ENCODE measurements at regions not wholly inside any gene's neighbourhood (a gene's known extent, or its start where the extent isn't known, plus 50 kb on each side); places are given as distances from the start of the nearest gene placed in this dataset.

DNA sequence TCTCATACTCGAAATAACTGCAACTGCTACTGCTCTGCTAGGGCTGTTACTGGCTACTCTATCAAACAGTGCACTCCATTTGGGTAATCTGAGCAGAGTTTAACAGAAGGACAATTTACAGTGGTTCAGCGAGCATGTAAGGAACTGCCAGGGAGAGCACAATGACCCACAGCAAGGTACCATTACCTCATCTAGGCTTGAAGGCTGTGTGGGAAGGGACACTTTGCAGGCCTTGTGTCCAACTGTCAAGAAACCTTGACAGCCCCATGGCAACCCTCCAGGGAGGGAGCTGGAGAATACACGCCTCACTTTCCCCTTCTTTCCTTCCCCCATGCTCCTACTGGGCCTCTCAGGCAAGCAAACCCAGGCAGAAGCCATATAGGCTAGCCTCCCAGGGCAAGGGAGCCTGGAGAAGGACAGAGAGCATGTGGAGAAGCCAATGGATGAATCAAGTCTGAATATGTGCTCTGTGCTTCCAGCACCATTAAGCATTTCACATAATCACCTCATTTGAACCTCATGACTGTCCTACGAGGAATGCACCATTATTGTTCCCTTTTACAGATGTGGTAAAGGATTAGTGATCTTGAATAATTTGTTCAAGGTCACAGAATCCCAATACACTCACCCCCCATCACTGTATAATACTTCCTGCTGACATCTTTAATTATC lies 49.9 kb upstream of the JAK2 start:
- H3K27me3 Mint-ChIP-seq (ENCODE audit: low read depth) = no peaks in the 10 kb centered on the region
- H3K27ac Mint-ChIP-seq = no peak overlapping the region
- no peak for TF ChIP-seq CTCF (IDR thresholded peaks at IDR 0.05; ENCODE audit: unreplicated experiment in 3 of 3)
- no peaks in the 10 kb centered on the region for H3K9me3 Mint-ChIP-seq
- no peak overlapping the region for H3K4me3 Mint-ChIP-seq
- no peaks in the 10 kb centered on the region for H3K36me3 Mint-ChIP-seq (ENCODE audit: low read depth)
- H3K4me1 Mint-ChIP-seq = peaks cover 5% of the 10 kb centered on the region

Data from nephron (organoid).